Left ventricle myocardium inferior (tissue), 1 donor: ENCODE measurements at regions not wholly inside any gene's neighbourhood (a gene's known extent, or its start where the extent isn't known, plus 50 kb on each side); places are given as distances from the start of the nearest gene placed in this dataset.

Source experiments
- DNase-seq: peaks from one replicate; pipeline ENCODE4 v3.0.0-alpha.2; 2020
- H3K27ac ChIP-seq: fragments of 200-600 bp; replicated peaks from 2 replicates; pipeline ENCODE4 v1.8.0; 2021
- H3K27me3 ChIP-seq: fragments of 200-600 bp; 2 replicates; pipeline ENCODE4 v1.8.0; 2021; ENCODE audit warnings: low read depth
- H3K36me3 ChIP-seq: fragments of 200-600 bp; 2 replicates; pipeline ENCODE4 v1.8.0; 2021
- H3K4me1 ChIP-seq: fragments of 200-600 bp; 2 replicates; pipeline ENCODE4 v1.8.0; 2021
- H3K4me3 ChIP-seq: fragments of 200-600 bp; 2 replicates; pipeline ENCODE4 v1.8.0; 2021; ENCODE audit warnings: mild to moderate bottlenecking, moderate library complexity
- H3K9me3 ChIP-seq: fragments of 200-600 bp; replicated peaks from 2 replicates; pipeline ENCODE4 v1.8.0; 2021
- intact Hi-C: fragments of 100-400 bp; cut with micrococcal nuclease; formaldehyde crosslinking; loops from one replicate; pipeline ENCODE4 v1.11.0; 2022
- TF ChIP-seq, protein P1 (sequence below): fragments of 200-600 bp; IDR thresholded peaks from 2 replicates; pipeline ENCODE4 v1.8.0; 2021; ENCODE audit warnings: antibody characterized with exemption, mild to moderate bottlenecking, borderline replicate concordance
- donor health status: DM: no; HTN: yes; CAD: no; lungs with severe emphysema.

DNA sequence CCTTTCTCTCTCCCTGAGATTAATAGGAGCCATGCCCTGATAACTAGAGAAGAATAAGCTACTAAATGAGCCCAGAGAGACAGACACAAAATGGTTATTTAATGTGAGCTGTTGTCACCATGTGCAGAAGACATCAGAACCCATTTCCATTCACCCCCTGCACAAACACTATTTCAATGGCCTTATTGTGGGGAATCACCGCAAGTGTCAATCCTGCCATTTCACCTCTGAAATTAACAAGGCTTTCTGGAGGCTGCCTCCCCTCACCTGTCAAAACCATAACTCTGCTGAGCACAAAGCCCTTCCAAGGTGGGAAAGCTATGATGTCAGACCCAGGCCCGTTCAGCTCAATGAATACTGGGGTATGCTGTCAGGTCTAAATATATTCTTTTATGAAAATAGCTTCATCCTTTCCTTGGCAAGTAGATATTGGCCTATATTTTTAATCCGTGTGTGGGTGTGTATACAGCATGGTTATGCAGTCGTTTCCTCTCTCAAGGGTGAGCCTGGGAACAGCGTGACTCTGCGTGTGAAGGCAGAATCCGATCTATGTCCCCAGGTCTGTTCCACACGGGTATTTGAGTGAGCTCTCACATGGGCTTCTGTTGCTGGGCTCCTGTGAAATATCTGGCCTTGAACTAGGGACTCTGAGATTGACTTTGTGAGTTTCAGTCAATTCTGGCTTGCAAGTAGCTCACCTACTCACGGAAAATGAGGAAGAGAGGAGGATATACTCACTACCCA lies 266.3 kb downstream of the FBXW7 start:
- Histone ChIP-seq H3K9me3 (no peaks in the 10 kb centered on the region), H3K27me3 (no peaks in the 10 kb centered on the region), H3K4me3 (no peak overlapping the region), H3K36me3 (no peaks in the 10 kb centered on the region), H3K27ac (no peak overlapping the region), H3K4me1 (peaks cover 22% of the 10 kb centered on the region)
- intact Hi-C loops = no loop called here
- TF ChIP-seq, protein P1, sequence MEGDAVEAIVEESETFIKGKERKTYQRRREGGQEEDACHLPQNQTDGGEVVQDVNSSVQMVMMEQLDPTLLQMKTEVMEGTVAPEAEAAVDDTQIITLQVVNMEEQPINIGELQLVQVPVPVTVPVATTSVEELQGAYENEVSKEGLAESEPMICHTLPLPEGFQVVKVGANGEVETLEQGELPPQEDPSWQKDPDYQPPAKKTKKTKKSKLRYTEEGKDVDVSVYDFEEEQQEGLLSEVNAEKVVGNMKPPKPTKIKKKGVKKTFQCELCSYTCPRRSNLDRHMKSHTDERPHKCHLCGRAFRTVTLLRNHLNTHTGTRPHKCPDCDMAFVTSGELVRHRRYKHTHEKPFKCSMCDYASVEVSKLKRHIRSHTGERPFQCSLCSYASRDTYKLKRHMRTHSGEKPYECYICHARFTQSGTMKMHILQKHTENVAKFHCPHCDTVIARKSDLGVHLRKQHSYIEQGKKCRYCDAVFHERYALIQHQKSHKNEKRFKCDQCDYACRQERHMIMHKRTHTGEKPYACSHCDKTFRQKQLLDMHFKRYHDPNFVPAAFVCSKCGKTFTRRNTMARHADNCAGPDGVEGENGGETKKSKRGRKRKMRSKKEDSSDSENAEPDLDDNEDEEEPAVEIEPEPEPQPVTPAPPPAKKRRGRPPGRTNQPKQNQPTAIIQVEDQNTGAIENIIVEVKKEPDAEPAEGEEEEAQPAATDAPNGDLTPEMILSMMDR = no peak
- no peak for DNase-seq

DNA sequence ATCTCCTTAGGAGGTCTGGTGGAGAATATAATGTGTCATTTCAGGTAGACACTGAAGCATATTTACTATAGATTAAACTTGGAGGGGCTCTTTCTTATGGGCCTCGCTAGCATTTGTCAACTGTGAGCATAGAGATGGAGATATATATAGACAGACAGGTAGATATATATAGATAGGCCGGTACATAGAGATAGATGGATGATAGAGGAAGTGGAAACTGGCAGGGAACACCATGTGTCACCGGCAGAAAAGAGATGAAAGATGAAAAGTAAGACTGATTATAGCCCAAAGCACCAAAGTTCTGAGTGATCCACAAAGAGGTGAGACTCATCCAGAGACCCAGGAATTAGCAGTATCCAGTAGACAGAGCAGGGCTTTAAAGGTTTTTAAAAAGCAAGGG lies 268.1 kb downstream of the FBXW7 start:
- intact Hi-C loops = no loop called here
- no peak overlapping the region for H3K4me3 ChIP-seq
- no peaks in the 10 kb centered on the region for H3K36me3 ChIP-seq
- H3K9me3 ChIP-seq = peaks cover 4% of the 10 kb centered on the region
- peaks cover 23% of the 10 kb centered on the region for H3K4me1 ChIP-seq
- H3K27ac ChIP-seq = no peak overlapping the region
- H3K27me3 ChIP-seq = no peaks in the 10 kb centered on the region
- DNase-seq = no peak
- TF ChIP-seq, protein P1 = no peak

DNA sequence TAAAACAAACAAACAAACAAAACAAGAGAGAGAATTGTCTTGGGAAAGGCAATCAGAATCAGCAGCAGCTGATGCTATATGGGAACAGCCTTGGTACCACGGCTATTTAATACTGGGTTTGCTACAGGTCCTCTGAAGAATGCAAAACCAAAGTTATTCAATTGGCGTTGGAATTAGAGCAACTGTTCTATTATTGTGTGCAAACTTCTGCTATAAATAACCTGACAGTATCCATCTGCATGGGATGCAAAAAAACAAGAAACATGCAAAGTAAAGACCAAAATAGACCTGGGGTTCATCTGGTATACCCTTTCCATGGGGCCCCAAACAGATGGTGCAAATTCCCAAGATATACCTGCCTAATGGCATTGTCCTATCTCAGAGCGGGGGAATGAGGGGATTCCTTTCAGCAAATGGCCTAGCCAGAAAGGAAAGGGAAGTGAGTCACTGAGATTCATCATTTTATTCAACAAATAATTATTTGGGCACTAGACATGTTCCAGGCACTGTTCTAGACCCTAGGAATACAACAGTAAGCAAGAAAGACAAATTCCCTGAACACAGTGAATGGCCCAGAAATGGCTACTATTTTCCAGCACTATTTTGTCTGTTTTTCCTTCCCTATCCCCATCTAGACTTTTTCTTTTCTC lies 268.9 kb downstream of the FBXW7 start:
- intact Hi-C loops = no loop called here
- TF ChIP-seq, protein P1 = no peak
- Histone ChIP-seq H3K4me3 (no peak overlapping the region), H3K27ac (no peak overlapping the region), H3K9me3 (peaks cover 12% of the 10 kb centered on the region), H3K4me1 (peaks cover 23% of the 10 kb centered on the region), H3K36me3 (no peaks in the 10 kb centered on the region), H3K27me3 (no peaks in the 10 kb centered on the region)
- DNase-seq = no peak

DNA sequence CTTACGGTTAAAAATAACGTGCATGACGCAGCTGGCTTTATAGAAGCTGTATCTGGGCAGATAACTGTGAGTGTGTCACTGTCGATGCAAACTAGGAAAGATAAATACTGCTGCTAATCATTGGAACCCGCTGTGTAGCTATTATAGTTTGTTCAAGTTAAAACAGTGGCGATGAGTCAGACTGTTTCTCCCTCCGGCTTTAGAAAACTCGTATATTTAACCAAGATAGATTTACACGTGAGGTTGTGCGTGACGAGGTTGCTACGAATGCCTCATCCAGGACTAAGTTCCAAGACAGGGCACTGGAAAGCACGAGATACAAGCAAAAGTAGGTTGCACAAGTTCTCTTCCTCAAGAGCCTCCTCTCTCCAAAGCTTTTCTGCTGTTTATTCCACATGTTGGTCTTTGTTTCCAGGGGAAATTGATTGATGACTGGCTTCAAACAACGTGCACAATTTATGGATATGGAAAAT lies 270.7 kb downstream of the FBXW7 start:
- no peak for DNase-seq
- Histone ChIP-seq H3K27me3 (no peaks in the 10 kb centered on the region), H3K9me3 (peaks cover 29% of the 10 kb centered on the region), H3K27ac (no peak overlapping the region), H3K36me3 (no peaks in the 10 kb centered on the region), H3K4me1 (peaks cover 23% of the 10 kb centered on the region), H3K4me3 (no peak overlapping the region)
- TF ChIP-seq, protein P1 = no peak
- intact Hi-C loops = no loop called here

DNA sequence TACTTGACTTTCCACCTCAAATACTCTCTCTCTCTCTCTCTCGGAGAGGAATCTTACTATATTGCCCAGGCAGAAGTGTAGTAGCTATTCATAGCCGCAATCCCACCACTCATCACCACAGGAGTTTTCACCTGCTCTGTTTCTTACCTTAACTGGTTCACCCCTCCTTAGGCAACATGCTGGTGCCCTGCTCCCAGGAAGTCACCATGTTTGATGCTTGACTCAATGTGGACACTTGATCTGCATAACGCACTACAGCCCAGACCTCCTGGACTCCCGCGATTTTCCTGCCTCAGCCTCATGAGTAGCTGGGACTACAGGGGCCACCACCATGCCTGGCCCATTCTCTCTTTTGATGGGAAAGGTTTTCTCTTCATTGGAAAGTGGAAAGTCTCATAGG lies 271.8 kb downstream of the FBXW7 start:
- no peaks in the 10 kb centered on the region for H3K36me3 ChIP-seq
- H3K9me3 ChIP-seq = peaks cover 30% of the 10 kb centered on the region
- H3K4me3 ChIP-seq = no peak overlapping the region
- H3K4me1 ChIP-seq = peaks cover 23% of the 10 kb centered on the region
- H3K27ac ChIP-seq = no peak overlapping the region
- no peak for DNase-seq
- intact Hi-C loops = no loop called here
- no peaks in the 10 kb centered on the region for H3K27me3 ChIP-seq
- TF ChIP-seq, protein P1 = no peak
